ENCODE measurements at regions not wholly inside any gene's neighbourhood (a gene's known extent, or its start where the extent isn't known, plus 50 kb on each side); places are given as distances from the start of the nearest gene placed in this dataset.

DNA sequence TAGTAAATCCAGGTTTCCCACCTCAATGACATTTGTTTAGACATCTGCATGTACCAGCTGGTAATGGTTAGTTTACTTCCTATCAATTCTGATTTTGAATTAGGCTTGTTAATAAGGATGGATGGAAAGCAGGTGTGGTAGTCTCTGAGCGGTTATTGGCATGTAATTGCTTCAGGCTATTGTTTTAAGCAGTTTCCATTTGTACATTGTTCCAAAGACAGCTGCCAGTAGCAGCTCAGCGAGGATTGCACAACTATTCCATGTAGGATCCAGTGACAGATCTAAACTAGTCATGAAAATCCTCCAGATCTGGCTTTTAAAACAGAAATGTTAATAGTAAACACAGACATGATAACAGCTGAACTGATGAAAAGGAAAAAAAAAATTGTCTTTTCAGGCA lies 436.0 kb upstream of the ADARB2 start:
- Histone ChIP-seq H2BK20ac (ENCODE audit: low read depth, low read length) (no peak overlapping the region), H3K27ac (ENCODE audit: insufficient read depth, low read length) (no peak overlapping the region), H3K4me3 (ENCODE audit: insufficient read depth, low read depth, low read length) (no peak overlapping the region), H4K91ac (ENCODE audit: insufficient read depth, low read depth, low read length) (no peak overlapping the region), H3K4me1 (ENCODE audit: control insufficient read depth, insufficient read depth, low read length) (no peaks in the 10 kb centered on the region), H3K18ac (ENCODE audit: low read depth, low read length) (no peak overlapping the region), H3K27me3 (ENCODE audit: control insufficient read depth, insufficient read depth, low read length) (no peaks in the 10 kb centered on the region), H2BK15ac (ENCODE audit: low read depth, low read length) (no peak overlapping the region), H2BK5ac (ENCODE audit: low read depth, low read length, poor library complexity, severe bottlenecking) (no peak overlapping the region), H3K23ac (ENCODE audit: low read depth, low read length) (no peak overlapping the region), H3K56ac (ENCODE audit: extremely low read depth, insufficient read depth, low read length) (no peak overlapping the region), H2BK120ac (ENCODE audit: low read depth, low read length) (no peak overlapping the region), H2AK5ac (ENCODE audit: low read depth, low read length) (no peak overlapping the region), H4K20me1 (ENCODE audit: insufficient read depth, low read length) (no peaks in the 10 kb centered on the region), H2AFZ (replicated peaks; ENCODE audit: low read length, poor library complexity) (no peak overlapping the region), H3K9me1 (ENCODE audit: insufficient read depth, low read length) (no peaks in the 10 kb centered on the region), H3K14ac (replicated peaks; ENCODE audit: low read depth, low read length) (no peak overlapping the region), H3K4ac (ENCODE audit: low read depth, low read length) (no peak overlapping the region), H3K36me3 (ENCODE audit: control insufficient read depth, insufficient read depth, low read length) (no peaks in the 10 kb centered on the region), H3K9ac (ENCODE audit: low read depth, low read length) (no peak overlapping the region), H3K79me1 (ENCODE audit: low read depth in 1 of 2, low read length in 2 of 2) (no peaks in the 10 kb centered on the region), H2AK9ac (replicated peaks; ENCODE audit: low read depth, low read length, poor library complexity) (no peak overlapping the region), H3K9me3 (ENCODE audit: control insufficient read depth, insufficient read depth, low read length) (peaks cover 19% of the 10 kb centered on the region), H4K8ac (ENCODE audit: low read depth in 2 of 2, low read length in 2 of 2) (no peak overlapping the region), H3K4me2 (ENCODE audit: low read depth, low read length) (no peak overlapping the region), H4K5ac (ENCODE audit: low read depth, low read length) (no peak overlapping the region)
- WGBS, 2 experiments (ENCODE audit: extremely low coverage in 2 of 2, insufficient read length in 1 of 2), result no CpG with 5 or more reads among the region's 2 CpGs
- BruUV-seq (replicated peaks), result no TSS peak
- POLR2A ChIA-PET (ENCODE audit: unreplicated experiment), result no interaction called here
- ATAC-seq (ENCODE audit: low read depth) (no peak), DNase-seq (no peak)
- CTCF ChIA-PET, result no interaction called here
- TF ChIP-seq RFX5 (IDR thresholded peaks at IDR 0.05; ENCODE audit: low read depth, low read length) (no peak), MAFK (IDR thresholded peaks at IDR 0.05; ENCODE audit: low read depth, low read length) (no peak), FOS (IDR thresholded peaks at IDR 0.05; ENCODE audit: low read depth, low read length) (no peak), NFE2L2 (IDR thresholded peaks at IDR 0.05; ENCODE audit: low read depth, low read length) (no peak), RCOR1 (IDR thresholded peaks at IDR 0.05; ENCODE audit: insufficient replicate concordance, low read length) (no peak), MAZ (IDR thresholded peaks at IDR 0.05; ENCODE audit: borderline replicate concordance, low read depth, low read length) (no peak), CHD1 (IDR thresholded peaks at IDR 0.05; ENCODE audit: low read depth, low read length) (no peak), SMC3 (IDR thresholded peaks at IDR 0.05; ENCODE audit: low read depth, low read length) (no peak), CEBPB (IDR thresholded peaks at IDR 0.05; ENCODE audit: low read depth, low read length) (no peak; the same call in 1 of the 2 replicates), MXI1 (IDR thresholded peaks at IDR 0.05; ENCODE audit: borderline replicate concordance, low read depth, low read length) (no peak), BHLHE40 (IDR thresholded peaks at IDR 0.05; ENCODE audit: low read depth, low read length) (no peak), POLR2A (IDR thresholded peaks at IDR 0.05; ENCODE audit: low read depth, low read length) (no peak), RAD21 (IDR thresholded peaks at IDR 0.05; ENCODE audit: low read length) (no peak)
- TF ChIP-seq, protein P1, sequence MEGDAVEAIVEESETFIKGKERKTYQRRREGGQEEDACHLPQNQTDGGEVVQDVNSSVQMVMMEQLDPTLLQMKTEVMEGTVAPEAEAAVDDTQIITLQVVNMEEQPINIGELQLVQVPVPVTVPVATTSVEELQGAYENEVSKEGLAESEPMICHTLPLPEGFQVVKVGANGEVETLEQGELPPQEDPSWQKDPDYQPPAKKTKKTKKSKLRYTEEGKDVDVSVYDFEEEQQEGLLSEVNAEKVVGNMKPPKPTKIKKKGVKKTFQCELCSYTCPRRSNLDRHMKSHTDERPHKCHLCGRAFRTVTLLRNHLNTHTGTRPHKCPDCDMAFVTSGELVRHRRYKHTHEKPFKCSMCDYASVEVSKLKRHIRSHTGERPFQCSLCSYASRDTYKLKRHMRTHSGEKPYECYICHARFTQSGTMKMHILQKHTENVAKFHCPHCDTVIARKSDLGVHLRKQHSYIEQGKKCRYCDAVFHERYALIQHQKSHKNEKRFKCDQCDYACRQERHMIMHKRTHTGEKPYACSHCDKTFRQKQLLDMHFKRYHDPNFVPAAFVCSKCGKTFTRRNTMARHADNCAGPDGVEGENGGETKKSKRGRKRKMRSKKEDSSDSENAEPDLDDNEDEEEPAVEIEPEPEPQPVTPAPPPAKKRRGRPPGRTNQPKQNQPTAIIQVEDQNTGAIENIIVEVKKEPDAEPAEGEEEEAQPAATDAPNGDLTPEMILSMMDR (conservative IDR thresholded peaks at IDR 0.05; ENCODE audit: low read depth, low read length), result no peak
- TF ChIP-seq, protein P2, sequence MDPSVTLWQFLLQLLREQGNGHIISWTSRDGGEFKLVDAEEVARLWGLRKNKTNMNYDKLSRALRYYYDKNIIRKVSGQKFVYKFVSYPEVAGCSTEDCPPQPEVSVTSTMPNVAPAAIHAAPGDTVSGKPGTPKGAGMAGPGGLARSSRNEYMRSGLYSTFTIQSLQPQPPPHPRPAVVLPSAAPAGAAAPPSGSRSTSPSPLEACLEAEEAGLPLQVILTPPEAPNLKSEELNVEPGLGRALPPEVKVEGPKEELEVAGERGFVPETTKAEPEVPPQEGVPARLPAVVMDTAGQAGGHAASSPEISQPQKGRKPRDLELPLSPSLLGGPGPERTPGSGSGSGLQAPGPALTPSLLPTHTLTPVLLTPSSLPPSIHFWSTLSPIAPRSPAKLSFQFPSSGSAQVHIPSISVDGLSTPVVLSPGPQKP (IDR thresholded peaks at IDR 0.05; ENCODE audit: borderline replicate concordance, low read depth, low read length), result no peak
- TF ChIP-seq, protein P3, sequence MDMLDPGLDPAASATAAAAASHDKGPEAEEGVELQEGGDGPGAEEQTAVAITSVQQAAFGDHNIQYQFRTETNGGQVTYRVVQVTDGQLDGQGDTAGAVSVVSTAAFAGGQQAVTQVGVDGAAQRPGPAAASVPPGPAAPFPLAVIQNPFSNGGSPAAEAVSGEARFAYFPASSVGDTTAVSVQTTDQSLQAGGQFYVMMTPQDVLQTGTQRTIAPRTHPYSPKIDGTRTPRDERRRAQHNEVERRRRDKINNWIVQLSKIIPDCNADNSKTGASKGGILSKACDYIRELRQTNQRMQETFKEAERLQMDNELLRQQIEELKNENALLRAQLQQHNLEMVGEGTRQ (IDR thresholded peaks at IDR 0.05; ENCODE audit: low read depth, low read length), result no peak
- in situ Hi-C loops (cut with MboI; ENCODE audit: low sequenced_read_pairs), result no loop called here
- dilution Hi-C loops (cut with HindIII; ENCODE audit: low sequenced_read_pairs, unreplicated experiment), result no loop called here
- intact Hi-C loops (cut with micrococcal nuclease), result no loop called here
